ENCODE measurements at regions not wholly inside any gene's neighbourhood (a gene's known extent, or its start where the extent isn't known, plus 50 kb on each side); places are given as distances from the start of the nearest gene placed in this dataset.

DNA sequence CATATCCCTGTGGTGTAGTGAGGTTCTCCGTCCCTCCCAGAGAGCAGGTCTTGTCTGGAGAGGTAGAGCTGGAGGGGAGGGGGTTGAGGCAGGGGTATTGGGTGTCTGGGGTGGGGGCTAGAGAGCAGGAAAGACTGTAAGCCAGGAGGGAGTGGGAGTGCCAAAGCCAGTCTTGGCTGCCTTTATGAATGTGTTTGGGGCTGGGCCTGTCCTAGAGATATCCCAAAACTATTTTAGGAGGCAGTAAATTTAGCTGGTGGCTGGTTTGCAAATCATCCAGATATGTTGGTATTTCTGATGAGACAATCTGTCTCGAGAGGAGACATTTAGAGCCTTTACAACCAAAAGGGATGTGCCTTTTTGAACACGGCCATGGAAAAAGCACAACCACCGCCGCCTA, 166.6 kb downstream of the TLE3 start:
- TF ChIP-seq, protein P1, sequence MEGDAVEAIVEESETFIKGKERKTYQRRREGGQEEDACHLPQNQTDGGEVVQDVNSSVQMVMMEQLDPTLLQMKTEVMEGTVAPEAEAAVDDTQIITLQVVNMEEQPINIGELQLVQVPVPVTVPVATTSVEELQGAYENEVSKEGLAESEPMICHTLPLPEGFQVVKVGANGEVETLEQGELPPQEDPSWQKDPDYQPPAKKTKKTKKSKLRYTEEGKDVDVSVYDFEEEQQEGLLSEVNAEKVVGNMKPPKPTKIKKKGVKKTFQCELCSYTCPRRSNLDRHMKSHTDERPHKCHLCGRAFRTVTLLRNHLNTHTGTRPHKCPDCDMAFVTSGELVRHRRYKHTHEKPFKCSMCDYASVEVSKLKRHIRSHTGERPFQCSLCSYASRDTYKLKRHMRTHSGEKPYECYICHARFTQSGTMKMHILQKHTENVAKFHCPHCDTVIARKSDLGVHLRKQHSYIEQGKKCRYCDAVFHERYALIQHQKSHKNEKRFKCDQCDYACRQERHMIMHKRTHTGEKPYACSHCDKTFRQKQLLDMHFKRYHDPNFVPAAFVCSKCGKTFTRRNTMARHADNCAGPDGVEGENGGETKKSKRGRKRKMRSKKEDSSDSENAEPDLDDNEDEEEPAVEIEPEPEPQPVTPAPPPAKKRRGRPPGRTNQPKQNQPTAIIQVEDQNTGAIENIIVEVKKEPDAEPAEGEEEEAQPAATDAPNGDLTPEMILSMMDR (IDR thresholded peaks at IDR 0.05) = no peak
- TF ChIP-seq POLR2A (IDR thresholded peaks at IDR 0.05) (no peak), POLR2AphosphoS5 (IDR thresholded peaks at IDR 0.05) (no peak)
